ENCODE measurements at regions not wholly inside any gene's neighbourhood (a gene's known extent, or its start where the extent isn't known, plus 50 kb on each side); places are given as distances from the start of the nearest gene placed in this dataset.
"Not testable (repeated sequence)": the region's sequence is repeated elsewhere in the genome, so short reads cannot be mapped to it uniquely, and the experiment has no call there.

DNA sequence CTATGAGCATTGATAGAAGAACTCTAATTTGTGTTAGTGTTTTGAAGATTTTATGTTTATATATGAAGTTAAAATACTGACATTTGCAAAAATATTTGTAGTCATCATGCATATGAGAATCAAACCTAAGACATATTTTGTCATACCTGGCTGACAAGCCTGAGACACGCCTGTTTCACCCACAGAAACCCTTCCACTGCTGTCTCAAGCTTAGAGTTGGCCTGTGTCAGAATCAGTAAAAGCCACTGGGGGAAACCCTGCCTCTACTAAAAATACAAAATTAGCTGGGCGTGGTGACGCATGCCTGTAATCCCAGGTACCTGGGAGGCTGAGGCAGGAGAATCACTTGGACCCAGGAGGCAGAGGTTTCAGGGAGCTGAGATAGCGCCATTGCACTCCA is 218.0 kb upstream of the C1QTNF3 start:
- not testable (repeated sequence) for H3K36me3 ChIP-seq (ENCODE audit: insufficient read depth, low read length); H2AFZ ChIP-seq (ENCODE audit: low read depth, low read length); H3K4me3 ChIP-seq (ENCODE audit: low read length); H3K27me3 ChIP-seq (ENCODE audit: insufficient read depth, low read length); H3K9me3 ChIP-seq (ENCODE audit: low read length); H3K4me1 ChIP-seq (ENCODE audit: insufficient read depth, low read length)

DNA sequence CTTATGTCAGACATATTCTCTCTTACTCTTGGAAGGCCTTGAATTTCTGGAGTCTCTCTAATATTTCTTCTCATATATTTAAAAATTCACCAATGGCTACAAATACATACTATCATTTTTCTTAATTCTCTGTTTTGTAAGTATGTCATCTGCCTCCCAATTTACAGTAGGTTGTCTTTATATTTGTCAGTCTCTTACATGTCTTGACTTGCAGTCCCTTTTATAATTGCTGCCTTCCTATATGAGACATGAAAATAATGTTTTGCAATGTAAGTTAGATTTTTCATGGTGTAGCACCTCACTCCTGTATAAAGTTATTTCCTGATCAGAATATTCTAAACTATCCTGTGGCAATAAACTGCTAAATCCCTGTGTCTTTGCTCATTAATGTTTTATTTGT is 223.1 kb upstream of the C1QTNF3 start:
- not testable (repeated sequence) for H3K27me3 ChIP-seq (ENCODE audit: insufficient read depth, low read length); H2AFZ ChIP-seq (ENCODE audit: low read depth, low read length); H3K4me3 ChIP-seq (ENCODE audit: low read length); H3K4me1 ChIP-seq (ENCODE audit: insufficient read depth, low read length); H3K9me3 ChIP-seq (ENCODE audit: low read length); H3K36me3 ChIP-seq (ENCODE audit: insufficient read depth, low read length)

DNA sequence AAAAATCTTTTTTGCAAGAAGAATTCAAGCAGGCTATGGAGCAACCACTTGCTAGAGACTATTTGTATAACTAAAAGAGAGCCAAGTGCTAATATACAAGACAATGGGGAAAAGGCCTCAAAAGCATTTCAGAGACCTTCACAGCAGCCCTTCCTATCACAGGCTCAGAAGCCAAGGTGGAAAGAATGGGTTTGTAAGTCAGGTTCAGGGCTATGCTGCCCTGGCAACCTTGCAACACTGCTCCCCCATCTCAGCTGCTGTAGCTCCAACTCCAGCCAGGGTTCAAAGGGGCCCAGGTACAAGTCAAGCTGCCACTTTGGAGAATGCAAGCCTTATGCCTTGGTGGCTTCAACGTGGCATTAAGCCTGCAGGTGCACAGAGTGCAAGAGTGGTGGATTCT is 253.7 kb upstream of the C1QTNF3 start:
- not testable (repeated sequence) for H2AFZ ChIP-seq (ENCODE audit: low read depth, low read length); H3K4me1 ChIP-seq (ENCODE audit: insufficient read depth, low read length); H3K36me3 ChIP-seq (ENCODE audit: insufficient read depth, low read length); H3K27me3 ChIP-seq (ENCODE audit: insufficient read depth, low read length); H3K4me3 ChIP-seq (ENCODE audit: low read length); H3K9me3 ChIP-seq (ENCODE audit: low read length)

- H3K4me3 ChIP-seq (ENCODE audit: low read length); H2AFZ ChIP-seq (ENCODE audit: low read depth, low read length); H3K9me3 ChIP-seq (ENCODE audit: low read length); H3K4me1 ChIP-seq (ENCODE audit: insufficient read depth, low read length); H3K27me3 ChIP-seq (ENCODE audit: insufficient read depth, low read length); H3K36me3 ChIP-seq (ENCODE audit: insufficient read depth, low read length): not testable (repeated sequence)
Measured at GRCh38 chr5:34329201-34329600, 286.2 kb upstream of the C1QTNF3 start.

- not testable (repeated sequence) for H3K36me3 ChIP-seq (ENCODE audit: insufficient read depth, low read length); H3K9me3 ChIP-seq (ENCODE audit: low read length); H3K4me1 ChIP-seq (ENCODE audit: insufficient read depth, low read length); H2AFZ ChIP-seq (ENCODE audit: low read depth, low read length); H3K27me3 ChIP-seq (ENCODE audit: insufficient read depth, low read length); H3K4me3 ChIP-seq (ENCODE audit: low read length)
Measured at GRCh38 chr5:34329611-34330108, 286.6 kb upstream of the C1QTNF3 start.

DNA sequence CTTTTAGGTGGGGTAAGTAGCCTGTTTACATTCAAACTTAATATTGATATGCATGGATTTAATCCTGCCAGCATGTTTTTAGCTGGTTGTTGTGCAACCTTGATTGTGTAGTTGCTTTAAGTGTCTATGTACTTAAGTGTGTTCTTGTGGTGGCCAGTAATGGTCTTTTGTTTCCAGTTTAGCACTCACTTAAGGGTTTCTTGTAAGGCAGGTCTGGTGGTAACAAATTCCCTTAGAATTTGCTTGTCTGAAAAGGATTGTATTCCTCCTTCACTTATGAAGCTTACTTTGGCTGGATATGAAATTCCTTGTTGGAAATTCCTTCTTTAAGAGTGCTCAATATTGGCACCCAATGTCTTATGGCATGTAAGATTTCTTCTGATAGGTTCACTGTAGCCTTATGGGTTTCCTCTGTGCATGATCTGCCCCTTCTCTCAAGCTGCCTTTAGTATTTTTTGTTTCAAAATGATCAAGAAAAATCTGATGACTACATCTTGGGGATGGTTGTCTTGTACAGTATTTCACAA is 289.0 kb upstream of the C1QTNF3 start:
- not testable (repeated sequence) for H3K4me3 ChIP-seq (ENCODE audit: low read length); H2AFZ ChIP-seq (ENCODE audit: low read depth, low read length); H3K4me1 ChIP-seq (ENCODE audit: insufficient read depth, low read length); H3K27me3 ChIP-seq (ENCODE audit: insufficient read depth, low read length); H3K36me3 ChIP-seq (ENCODE audit: insufficient read depth, low read length); H3K9me3 ChIP-seq (ENCODE audit: low read length)

- H2AFZ ChIP-seq (ENCODE audit: low read depth, low read length); H3K36me3 ChIP-seq (ENCODE audit: insufficient read depth, low read length); H3K9me3 ChIP-seq (ENCODE audit: low read length); H3K4me1 ChIP-seq (ENCODE audit: insufficient read depth, low read length); H3K4me3 ChIP-seq (ENCODE audit: low read length); H3K27me3 ChIP-seq (ENCODE audit: insufficient read depth, low read length): not testable (repeated sequence)
Measured at GRCh38 chr5:34339408-34340001, 296.5 kb upstream of the C1QTNF3 start.

- not testable (repeated sequence) for H3K9me3 ChIP-seq (ENCODE audit: low read length); H2AFZ ChIP-seq (ENCODE audit: low read depth, low read length); H3K4me1 ChIP-seq (ENCODE audit: insufficient read depth, low read length); H3K27me3 ChIP-seq (ENCODE audit: insufficient read depth, low read length); H3K4me3 ChIP-seq (ENCODE audit: low read length); H3K36me3 ChIP-seq (ENCODE audit: insufficient read depth, low read length)
Measured at GRCh38 chr5:34354440-34354839, 301.7 kb upstream of the RAI14 start.

GRCh38 chr5:34371417-34371816 is 284.7 kb upstream of the RAI14 start:
- not testable (repeated sequence) for H3K9me3 ChIP-seq (ENCODE audit: low read length); H3K4me1 ChIP-seq (ENCODE audit: insufficient read depth, low read length); H2AFZ ChIP-seq (ENCODE audit: low read depth, low read length); H3K4me3 ChIP-seq (ENCODE audit: low read length); H3K36me3 ChIP-seq (ENCODE audit: insufficient read depth, low read length); H3K27me3 ChIP-seq (ENCODE audit: insufficient read depth, low read length)

DNA sequence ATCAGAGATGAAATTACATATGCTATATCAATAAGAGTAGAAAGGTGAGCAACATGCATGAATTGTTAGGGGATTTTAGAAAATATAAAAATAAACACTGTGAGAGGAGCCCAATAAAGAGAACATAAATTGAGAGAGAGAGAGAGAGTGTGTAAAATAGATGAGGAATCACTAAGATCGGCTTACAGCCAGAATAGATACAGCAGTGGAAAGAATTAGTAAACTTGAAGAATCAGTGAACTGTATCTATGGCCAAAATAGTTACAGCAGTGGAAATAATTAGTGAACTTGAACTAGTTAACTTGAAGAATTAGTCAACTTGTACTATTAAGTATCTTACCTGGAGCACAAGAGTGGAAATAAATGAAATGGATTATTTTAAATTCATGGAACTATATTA is 284.3 kb upstream of the RAI14 start:
- not testable (repeated sequence) for H3K27me3 ChIP-seq (ENCODE audit: insufficient read depth, low read length); H3K4me1 ChIP-seq (ENCODE audit: insufficient read depth, low read length); H3K4me3 ChIP-seq (ENCODE audit: low read length); H2AFZ ChIP-seq (ENCODE audit: low read depth, low read length); H3K9me3 ChIP-seq (ENCODE audit: low read length); H3K36me3 ChIP-seq (ENCODE audit: insufficient read depth, low read length)

- not testable (repeated sequence) for H3K9me3 ChIP-seq (ENCODE audit: low read length); H3K27me3 ChIP-seq (ENCODE audit: insufficient read depth, low read length); H2AFZ ChIP-seq (ENCODE audit: low read depth, low read length); H3K4me3 ChIP-seq (ENCODE audit: low read length); H3K4me1 ChIP-seq (ENCODE audit: insufficient read depth, low read length); H3K36me3 ChIP-seq (ENCODE audit: insufficient read depth, low read length)
Measured at GRCh38 chr5:34372739-34373138, 283.4 kb upstream of the RAI14 start.

GRCh38 chr5:34377651-34378050 is 278.5 kb upstream of the RAI14 start:
- not testable (repeated sequence) for H3K4me3 ChIP-seq (ENCODE audit: low read length); H3K9me3 ChIP-seq (ENCODE audit: low read length); H3K4me1 ChIP-seq (ENCODE audit: insufficient read depth, low read length); H2AFZ ChIP-seq (ENCODE audit: low read depth, low read length); H3K36me3 ChIP-seq (ENCODE audit: insufficient read depth, low read length); H3K27me3 ChIP-seq (ENCODE audit: insufficient read depth, low read length)

DNA sequence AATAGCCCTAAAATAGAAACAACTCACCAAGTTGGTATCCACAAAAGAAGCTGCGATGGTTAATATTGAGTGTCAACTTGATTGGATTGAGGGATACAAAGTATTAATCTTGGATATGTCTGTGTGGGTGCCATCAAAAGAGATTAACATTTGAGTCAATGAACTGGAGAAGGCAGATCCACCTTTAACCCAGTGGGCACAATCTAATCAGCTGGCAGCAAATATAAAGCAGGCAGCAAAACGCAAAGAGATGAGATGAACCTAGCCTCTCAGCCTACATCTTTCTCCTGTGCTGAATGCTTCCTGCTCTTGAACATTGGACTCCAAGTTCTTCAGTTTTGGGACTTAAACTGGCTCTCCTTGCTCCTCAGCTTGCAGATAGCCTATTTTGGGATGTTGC is 277.6 kb upstream of the RAI14 start:
- not testable (repeated sequence) for H3K4me3 ChIP-seq (ENCODE audit: low read length); H2AFZ ChIP-seq (ENCODE audit: low read depth, low read length); H3K36me3 ChIP-seq (ENCODE audit: insufficient read depth, low read length); H3K9me3 ChIP-seq (ENCODE audit: low read length); H3K27me3 ChIP-seq (ENCODE audit: insufficient read depth, low read length); H3K4me1 ChIP-seq (ENCODE audit: insufficient read depth, low read length)

DNA sequence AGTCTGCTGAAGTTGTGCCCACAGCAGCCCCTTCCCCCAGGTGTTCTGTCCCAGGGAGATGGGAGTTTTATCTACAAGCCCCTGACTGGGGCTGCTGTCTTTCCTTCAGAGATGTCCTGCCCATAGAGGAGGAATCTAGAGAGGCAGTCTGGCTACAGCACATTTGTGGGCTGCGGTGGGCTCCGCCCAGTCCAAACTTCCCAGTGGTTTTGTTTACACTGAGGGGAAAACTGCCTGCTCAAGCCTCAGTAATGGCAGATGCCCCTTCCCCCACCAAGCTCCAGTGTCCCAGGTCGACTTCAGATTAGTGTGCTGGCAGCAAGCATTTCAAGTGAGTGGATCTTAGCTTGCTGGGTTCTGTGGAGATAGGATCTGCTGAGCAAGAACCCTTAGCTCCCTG is 267.4 kb upstream of the RAI14 start:
- H3K36me3 ChIP-seq (ENCODE audit: insufficient read depth, low read length); H3K4me3 ChIP-seq (ENCODE audit: low read length); H2AFZ ChIP-seq (ENCODE audit: low read depth, low read length); H3K27me3 ChIP-seq (ENCODE audit: insufficient read depth, low read length); H3K4me1 ChIP-seq (ENCODE audit: insufficient read depth, low read length); H3K9me3 ChIP-seq (ENCODE audit: low read length): not testable (repeated sequence)

All from neuron (in vitro differentiated cells).